HS-27A (cell line): ENCODE measurements at regions not wholly inside any gene's neighbourhood (a gene's known extent, or its start where the extent isn't known, plus 50 kb on each side); places are given as distances from the start of the nearest gene placed in this dataset.
"Not testable (repeated sequence)": the region's sequence is repeated elsewhere in the genome, so short reads cannot be mapped to it uniquely, and the experiment has no call there.

Experiments used
- DNase-seq: peaks from one replicate; pipeline ENCODE4 v3.0.0-alpha.2; 2012; ENCODE audit warnings: low read depth, missing footprints

- no peak for DNase-seq
These were observed 122.2 kb upstream of the ESX1 start for GRCh38 chrX:104376937-104377336.

GRCh38 chrX:104372547-104372946, 117.8 kb upstream of the ESX1 start:
- no peak for DNase-seq

GRCh38 chrX:104370089-104370488, 115.4 kb upstream of the ESX1 start:
- DNase-seq = no peak

GRCh38 chrX:104360774-104361173, 106.0 kb upstream of the ESX1 start:
- not testable (repeated sequence) for DNase-seq

GRCh38 chrX:104359124-104359523, 104.4 kb upstream of the ESX1 start:
- no peak for DNase-seq

- DNase-seq = no peak
These were observed 96.5 kb upstream of the ESX1 start for GRCh38 chrX:104351173-104351769.

GRCh38 chrX:104347860-104348259, 93.1 kb upstream of the ESX1 start:
- no peak for DNase-seq

GRCh38 chrX:104343428-104344129, 88.8 kb upstream of the ESX1 start:
- DNase-seq = no peak

GRCh38 chrX:104342065-104342464, 87.3 kb upstream of the ESX1 start:
- no peak for DNase-seq

GRCh38 chrX:104335756-104336155, 81.0 kb upstream of the ESX1 start:
- DNase-seq = peak; percentile 59

- no peak for DNase-seq
These were observed 80.2 kb upstream of the ESX1 start for GRCh38 chrX:104334971-104335370.

GRCh38 chrX:104330966-104331365, 76.2 kb upstream of the ESX1 start:
- DNase-seq = peak; percentile 49

GRCh38 chrX:104329731-104330130, 75.0 kb upstream of the ESX1 start:
- DNase-seq = no peak

- no peak for DNase-seq
These were observed 70.5 kb upstream of the ESX1 start for GRCh38 chrX:104325213-104325585.

GRCh38 chrX:104324461-104325212, 69.9 kb upstream of the ESX1 start:
- no peak for DNase-seq

GRCh38 chrX:104319346-104319745, 64.6 kb upstream of the ESX1 start:
- no peak for DNase-seq

- no peak for DNase-seq
These were observed 63.7 kb upstream of the ESX1 start for GRCh38 chrX:104318330-104319009.

- DNase-seq = no peak
These were observed 62.0 kb upstream of the ESX1 start for GRCh38 chrX:104316739-104317138.

GRCh38 chrX:104315555-104315954, 60.8 kb upstream of the ESX1 start:
- DNase-seq = peak; percentile 48

- no peak for DNase-seq
These were observed 56.0 kb upstream of the ESX1 start for GRCh38 chrX:104310657-104311254.

- no peak for DNase-seq
These were observed 55.4 kb upstream of the ESX1 start for GRCh38 chrX:104310090-104310489.

- no peak for DNase-seq
These were observed 54.4 kb upstream of the ESX1 start for GRCh38 chrX:104309169-104309568.
